Glomerular visceral epithelial cell (primary cell): ENCODE measurements at regions not wholly inside any gene's neighbourhood (a gene's known extent, or its start where the extent isn't known, plus 50 kb on each side); places are given as distances from the start of the nearest gene placed in this dataset.
"Not testable (repeated sequence)": the region's sequence is repeated elsewhere in the genome, so short reads cannot be mapped to it uniquely, and the experiment has no call there.

ENCODE experiments used
- DNase-seq: peaks from one replicate; pipeline ENCODE4 v3.0.0-alpha.2; 2016; ENCODE audit errors: extremely low spot score

DNA sequence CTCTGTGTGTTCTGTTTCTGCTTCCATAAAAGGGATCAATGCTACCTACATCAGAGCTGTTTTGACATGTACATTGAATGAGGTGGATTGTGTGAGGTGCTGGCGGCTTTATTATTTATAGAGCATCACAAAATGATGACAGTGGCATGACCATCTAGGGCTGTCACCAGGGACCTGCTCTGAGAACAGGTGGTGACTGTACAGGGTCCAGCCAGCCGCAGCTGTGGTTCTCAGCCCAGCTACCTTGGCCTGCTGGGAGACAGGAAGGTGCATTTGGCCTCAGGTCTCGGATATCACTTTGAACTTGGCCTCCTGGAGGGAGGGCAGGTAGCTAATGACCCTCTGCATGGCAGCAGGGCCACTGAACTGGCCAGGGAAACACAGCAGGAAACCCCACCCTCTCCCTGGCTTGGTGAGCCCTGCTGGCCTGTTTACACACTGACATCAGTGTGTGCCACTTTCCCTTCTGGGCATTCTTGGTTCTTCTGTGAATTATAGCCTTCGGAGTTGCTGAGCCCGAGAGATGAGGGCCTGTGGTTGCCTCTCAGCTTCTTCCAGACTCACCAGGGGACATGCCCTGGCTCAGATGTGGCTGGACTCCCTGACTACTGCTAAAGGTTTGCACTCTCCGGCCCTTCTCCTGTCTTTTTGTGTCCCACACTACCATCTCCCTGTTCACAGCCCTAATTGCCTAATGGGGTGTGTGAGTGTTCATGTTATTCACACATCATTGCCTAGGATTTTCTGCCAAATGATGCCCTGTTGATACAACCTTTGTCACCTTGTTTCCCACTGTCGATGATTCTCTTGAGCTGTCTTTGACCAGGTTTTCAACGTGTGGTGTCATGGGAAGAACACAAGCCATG is 109.2 kb upstream of the RAB12 start:
- DNase-seq = no peak

DNA sequence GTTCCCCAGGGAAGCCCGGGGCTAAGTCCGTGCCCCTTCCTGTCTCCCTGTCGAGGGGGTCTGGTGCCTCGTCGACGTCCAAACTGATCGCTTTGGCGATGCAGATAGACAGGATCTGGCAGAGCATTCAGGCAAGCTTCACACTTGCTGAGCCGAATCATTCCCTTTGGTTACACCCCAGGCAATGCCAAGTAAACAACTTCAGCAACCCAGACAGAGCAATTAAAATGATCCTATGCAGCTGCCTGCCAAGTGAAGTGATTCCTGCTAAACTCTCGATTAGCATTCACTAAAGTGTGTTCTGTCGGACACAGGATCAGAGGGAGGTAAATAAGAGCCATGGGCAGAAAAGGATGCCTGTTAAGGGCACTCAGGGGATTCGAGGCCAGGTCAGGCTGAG is 108.2 kb upstream of the RAB12 start:
- no peak for DNase-seq

DNA sequence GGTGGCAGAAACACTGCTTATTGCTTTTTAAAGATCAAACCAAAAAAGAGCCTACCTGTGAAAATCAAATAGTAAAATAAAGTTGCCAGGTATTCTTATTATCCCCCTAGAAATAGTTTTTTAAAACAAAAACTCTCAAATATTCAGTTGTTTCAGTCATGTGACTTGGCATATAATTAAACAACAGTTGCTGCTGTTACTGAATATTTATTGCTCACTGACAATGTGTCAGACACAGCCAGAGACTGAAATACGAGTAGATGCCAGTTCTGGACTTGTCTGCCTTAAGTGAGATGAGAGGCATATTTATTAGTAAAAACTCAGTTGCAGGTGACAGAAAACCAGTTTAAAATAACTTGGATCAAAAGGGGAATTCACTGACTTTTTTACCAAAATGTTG is 106.0 kb upstream of the RAB12 start:
- DNase-seq = no peak

DNA sequence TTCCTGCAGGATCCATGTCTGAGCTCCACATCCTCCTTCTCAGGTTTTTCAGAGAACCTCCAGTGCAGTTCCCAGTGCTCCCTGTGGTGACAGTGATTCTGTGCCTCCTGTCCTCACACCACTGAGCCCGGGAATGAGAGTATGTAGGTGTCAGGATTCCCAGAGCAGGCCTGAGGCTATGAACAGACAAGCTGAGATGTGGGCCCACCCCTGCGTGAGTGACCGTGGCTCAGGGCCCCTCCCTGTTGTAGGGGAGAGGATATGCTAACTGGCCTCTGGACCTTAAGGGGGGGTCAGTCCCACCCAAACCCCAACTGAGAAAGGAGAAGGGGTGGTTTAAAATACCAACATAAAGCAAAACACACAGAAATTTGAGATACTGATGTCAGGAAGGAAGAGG is 104.8 kb upstream of the RAB12 start:
- DNase-seq = no peak

DNA sequence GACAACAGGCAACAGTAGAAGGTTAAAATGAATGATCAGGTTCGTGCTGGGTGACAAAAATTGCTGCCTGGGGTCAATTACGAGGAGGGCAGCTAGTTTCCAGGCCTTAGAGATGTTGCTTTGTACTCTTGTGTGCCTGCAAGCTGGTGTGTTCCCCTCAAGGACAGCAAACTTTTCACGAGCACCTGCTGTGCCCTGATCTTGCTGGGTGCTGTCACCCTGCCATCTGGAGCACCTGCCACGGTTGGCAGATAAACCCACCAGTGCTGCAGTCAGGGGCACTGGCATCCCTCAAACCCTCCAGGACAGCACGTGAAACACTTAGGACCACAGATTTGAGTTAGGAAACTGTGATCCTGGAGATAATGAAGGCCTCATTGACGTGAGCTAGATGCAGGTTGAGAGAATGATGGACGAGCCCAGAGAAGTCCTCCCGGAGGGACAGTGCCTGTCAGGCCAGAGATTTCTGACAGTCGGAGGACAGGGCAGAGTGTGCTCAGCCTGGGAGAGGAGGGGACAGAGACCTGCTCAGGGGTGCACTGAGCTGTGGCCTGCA is 104.3 kb upstream of the RAB12 start:
- DNase-seq = no peak

DNA sequence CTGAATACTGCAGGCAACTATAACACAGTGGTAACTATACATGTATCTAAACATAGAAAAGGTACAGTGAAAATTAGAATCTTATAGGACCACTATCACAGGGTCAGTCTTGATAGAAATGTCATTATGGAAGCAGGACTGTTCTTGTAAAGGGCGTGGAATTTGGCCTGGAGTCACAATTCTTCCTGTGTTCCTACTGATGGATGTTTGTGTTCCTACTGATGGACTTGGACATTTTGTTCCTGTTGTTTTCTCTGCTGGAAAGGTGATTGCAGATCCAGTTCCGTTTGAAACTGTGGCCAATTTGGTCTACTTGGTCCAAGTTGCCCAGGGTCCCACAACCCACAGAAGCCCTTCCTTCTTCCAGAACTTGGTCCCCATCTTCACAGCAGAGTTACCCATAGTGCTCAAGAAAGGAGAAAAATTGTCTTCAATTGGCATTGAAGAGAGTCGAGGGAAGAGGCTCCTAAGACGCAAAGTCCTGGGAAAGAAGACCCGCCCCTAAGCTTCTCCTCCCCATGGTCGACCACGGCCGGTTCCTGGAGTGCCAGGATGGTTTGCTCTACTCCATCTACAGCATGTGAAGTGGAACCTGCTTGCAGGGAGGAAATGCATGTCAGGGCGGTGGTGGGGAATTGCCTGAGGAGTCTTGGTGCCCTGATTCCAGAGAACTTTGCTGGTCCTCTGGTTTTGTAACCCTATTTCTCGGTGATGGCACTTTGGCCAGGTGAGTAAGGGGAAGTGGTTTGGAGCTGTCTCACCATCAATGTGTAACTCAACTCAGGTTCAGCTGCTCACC is 102.8 kb upstream of the RAB12 start:
- DNase-seq = no peak

DNA sequence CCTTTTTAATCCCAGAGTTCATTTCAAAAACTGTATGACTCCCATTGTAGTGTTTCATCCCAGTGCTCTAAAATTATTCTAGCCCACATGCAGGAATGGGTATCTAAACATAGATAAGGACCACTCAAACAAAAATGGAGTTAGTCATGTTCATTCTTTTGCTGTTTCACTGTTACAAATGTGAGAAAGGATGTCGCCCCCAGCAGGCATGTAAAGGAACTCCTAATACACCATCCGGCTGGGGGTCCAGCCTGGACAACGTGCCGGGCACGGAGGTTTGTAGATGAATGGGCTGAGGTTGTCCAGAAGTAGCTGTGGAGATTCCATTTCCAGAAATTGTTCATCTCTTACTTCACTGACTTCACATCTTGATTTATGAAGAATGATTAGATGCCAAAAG is 101.9 kb upstream of the RAB12 start:
- DNase-seq = no peak

DNA sequence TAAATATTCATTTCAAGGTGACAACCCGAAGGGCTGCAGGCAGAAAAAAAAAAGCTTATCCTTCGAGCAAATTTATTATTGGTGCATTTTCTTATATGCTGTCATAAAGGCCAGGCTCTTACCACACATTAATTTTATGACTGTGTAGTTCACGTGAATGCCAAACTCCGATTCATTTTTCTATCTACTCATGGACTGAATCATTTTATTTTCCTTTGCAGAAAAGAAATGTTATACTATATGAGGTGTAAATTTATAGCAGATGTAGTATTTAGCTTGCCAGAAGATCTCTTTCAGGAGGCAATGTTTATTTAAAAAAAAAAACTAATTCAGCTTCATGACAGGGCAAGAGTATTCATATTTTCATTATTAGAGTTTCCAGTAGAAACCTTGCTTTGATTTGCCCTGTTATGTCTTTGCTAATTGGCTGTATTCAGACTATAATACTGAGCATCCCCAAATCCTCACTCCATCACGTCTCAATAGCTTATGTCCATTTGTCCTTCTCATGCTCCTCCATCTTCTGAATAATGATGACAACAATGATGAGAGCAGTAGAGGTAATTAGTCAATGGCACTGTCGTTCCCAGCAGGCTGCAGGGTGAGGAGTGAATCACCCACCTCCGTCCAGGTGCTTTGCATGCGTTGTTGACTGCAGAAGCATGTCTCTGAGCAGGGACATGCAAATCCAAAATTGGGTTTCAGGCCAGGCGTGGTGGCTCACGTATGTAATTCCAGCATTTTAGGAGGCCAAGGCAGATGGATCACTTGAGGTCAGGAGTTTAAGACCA is 101.1 kb upstream of the RAB12 start:
- no peak for DNase-seq

DNA sequence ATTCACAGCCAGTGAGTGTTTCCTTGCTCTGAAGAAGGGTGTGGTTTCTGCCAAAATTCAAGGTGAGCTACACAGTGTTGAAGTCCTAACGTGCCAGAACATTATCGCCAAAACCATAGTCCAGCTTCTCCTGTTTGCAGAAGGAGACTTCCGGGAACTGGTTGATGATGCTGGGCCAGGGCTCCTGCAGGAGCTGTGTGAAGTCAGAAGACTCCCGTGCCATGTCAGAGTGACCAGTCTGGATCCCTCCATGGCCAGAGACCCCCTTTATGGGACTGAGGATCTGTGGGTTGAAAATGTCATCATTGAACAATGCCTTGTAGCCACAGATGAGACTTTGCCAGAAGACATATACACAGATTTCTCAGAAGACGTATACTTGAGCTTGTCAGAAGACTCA is 96.0 kb upstream of the RAB12 start:
- no peak for DNase-seq

DNA sequence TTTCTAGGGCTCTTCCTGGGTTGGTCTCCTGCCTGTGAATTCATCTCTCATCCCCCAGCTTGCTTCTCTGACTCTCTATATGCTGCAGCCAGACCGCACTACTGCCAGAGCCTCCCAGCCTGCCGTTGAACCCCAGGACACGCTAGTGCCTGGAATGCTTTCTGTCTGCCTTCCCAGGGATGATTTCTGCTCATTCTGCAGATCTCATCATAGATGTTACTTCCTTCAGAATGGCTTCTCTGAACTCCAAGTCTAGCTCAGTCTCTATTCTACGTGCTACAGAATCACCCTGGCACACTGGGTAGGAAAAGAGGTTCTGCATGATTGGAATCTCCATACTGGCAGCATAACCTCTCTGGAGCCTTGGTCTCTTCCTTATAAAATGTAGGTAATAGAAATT is 94.8 kb upstream of the RAB12 start:
- DNase-seq = no peak

DNA sequence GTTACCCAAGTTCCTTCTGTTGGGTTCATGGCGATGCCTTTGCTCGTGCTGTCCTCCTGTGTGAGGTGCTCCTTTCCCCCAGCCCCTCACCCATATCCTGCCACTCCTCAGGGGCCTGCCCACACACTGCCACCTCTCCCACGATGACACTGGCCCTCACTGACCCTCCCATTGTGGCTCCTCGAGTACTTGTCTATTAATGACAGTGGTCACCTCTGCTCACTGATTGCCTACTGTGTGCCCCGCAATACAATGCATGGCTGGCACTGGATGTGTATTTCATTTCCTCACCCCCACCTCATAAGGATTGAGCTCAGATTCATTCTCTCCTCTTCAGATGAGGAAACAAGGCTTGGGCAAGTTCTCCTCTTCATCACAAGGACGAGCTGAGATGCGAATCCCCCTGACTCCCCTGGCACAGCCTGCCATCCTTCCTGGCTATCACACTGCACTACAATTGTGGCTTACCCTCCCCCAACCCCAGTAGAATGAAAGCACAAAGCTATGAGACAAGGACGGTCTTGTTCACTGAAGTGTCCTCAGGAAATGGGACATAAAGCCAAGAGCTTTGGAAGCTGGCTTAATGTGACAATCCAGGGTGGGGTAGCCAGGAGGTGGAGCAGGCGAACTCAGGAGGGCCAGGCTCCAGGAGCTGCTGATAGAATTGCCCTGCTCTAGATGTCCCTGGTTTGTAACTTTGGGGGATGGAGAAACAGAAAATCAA is 93.9 kb upstream of the RAB12 start:
- DNase-seq = no peak

DNA sequence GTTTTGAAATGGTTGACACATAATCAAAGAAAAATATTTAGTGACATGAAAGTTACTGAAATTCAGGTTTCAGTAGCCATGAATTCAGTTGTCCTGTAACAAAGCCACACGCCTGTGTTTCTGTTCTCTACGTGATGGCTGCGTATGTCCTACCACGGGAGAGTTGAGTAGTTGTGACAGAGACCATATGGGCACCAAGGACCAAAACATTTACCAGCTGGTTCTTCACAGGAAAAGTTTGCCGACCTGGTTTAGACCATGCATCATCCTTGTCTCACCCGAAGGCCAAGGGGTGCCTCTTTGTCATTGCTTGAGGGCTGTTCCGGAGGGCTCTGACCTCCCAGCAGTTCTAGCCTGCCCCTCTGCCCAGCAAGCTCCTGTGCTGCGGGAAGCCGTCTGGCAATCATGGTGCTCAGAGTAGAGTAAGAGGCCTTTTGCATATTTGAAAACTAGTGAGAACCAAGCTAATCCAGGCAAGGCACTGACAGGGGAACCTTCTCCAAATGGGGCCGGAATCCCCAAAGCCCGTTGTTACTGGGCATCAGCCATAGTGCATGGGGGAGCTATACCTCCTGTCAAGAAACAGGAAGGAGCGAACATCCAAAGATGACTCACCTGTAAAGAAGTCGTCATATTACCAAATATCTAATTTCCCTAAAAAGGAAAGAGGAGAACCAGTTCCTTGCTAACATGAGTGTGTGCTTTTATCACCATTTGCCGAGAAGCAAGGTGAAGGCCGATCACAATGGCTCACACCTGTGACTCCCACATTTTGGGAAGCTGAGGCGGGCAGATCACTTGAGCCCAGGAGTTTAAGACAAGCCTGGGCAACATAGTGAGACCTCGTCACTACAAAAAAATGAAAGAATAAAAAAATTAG is 92.6 kb upstream of the RAB12 start:
- DNase-seq = no peak

DNA sequence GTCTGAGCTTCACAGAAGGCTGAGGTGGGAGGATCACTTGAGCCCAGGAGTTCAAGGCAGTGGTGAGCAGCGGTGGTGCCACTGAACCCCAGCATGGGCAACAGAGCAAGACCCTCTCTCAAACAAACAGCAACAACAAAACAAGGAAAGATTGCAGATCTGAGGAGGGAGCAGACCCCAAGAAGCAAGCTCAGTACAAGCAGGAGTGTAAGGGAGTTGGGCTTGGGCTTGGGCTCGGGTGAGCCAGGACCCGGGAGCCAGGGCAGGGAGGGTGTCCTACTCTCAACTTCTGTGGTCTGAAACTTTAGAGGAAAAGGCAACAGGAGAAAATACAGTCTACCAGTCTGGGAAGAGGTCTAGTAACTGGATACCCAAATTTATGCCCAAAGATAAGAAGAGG is 92.0 kb upstream of the RAB12 start:
- no peak for DNase-seq

DNA sequence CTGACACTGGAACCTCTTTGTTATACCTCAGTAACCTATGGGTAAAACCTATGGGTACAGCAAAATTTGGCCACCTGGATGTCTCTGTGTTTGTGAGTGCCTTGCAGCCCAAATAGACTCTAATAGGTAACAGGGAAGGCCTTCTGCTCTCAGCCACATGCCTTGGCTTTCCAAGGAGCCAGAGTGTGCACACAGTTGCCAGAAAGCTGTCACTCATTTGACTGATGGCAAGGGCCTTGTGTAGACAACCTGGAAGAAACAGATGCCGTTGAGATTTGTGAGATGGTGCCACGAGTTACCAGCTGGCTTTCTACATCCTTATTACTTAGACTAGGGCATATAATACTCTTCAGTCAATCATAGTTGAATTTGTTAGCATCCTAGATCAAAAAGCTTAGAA is 90.1 kb upstream of the RAB12 start:
- no peak for DNase-seq

DNA sequence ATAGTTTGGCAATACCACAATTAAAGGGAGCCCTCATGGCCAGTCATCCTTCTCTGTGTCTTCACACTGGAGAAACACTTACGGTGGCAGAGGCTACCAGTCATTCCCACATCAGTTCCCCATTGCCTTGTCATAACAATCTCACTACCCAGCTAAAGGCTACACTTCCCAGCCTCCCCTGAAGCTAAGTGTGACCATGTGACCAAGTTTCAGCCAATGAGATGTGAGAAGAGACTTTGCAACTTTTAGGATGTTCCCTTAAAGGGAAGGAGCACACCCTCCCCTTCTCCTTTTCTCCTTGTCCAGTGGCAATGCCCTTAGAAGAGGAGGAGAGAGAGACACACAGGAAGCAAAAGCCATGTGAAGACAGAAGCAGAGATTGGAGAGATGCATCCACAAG is 89.0 kb upstream of the RAB12 start:
- DNase-seq = no peak

DNA sequence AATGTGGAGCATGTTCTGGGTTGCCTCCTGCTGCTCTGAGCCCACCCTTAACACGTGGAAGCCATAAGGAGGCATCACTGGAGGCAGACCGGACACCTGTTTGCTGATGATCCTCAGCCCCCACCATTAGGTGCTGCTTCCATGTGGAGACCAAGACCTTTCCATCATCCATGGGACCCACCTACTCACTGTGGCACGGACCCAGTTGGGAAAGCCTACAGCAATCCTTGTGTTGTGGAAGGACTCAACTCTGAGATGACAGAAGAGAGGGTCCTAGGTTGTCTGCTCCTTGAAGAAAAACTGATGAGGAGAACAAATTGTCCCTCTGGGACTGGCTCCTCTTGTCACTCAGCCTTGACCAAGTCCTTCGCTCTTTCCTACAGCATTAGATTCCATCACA is 86.5 kb upstream of the RAB12 start:
- no peak for DNase-seq

DNA sequence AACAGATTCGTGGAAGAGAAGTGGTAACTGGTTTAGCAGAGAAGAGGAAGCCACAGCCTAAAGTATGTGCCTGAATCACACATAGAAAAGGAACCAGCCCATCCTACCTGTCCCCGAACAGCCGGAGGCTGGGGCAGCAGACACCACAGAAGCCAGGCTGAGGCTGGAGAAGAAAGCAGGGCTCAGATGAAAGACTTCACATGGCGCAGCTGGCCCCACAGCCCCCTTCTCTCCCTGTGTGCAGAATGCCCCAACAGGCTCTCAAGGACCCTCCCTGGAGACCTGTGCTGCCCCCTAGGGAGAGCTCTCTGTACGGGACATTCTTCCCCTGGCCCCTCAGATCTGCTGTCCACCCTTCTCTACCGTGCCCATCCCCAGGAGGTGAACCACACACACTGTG is 83.5 kb upstream of the RAB12 start:
- DNase-seq = no peak

DNA sequence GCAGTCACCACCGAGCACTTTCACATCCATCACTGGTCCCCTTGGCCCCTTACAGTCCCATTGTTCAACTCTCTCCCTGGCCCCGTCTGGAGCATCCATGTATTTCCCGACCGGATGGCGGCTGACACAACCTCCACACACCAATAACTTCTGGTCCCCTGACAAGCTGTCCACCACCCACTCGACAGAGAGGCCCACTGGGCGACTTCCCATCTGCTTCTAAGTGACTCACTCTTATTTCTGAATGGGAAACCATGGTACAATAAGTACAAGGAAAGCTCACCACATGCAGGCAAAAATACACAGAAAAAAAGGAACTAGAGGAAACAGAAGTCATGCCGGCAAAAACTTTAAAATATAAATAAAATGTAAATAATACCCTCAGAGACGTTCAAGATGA is 82.9 kb upstream of the RAB12 start:
- no peak for DNase-seq

DNA sequence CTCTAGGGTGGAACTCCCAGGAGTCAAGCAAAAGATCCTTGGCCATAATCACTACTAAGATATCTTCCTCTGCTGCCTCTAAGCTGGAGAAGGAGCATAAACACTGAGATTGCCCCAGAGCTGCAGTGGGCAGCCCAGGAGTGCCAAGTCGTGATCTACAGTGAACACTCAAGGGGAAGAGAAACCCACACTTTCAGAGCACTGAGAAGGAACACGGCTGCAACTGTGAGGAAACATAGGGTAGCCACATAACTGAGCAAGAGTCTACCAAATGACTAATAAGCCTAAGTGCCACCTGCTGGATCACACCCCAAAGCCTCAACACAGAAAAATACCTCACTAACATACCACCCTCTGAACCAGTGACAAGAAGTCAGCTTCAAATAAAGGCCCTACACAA is 79.6 kb upstream of the RAB12 start:
- DNase-seq = no peak

DNA sequence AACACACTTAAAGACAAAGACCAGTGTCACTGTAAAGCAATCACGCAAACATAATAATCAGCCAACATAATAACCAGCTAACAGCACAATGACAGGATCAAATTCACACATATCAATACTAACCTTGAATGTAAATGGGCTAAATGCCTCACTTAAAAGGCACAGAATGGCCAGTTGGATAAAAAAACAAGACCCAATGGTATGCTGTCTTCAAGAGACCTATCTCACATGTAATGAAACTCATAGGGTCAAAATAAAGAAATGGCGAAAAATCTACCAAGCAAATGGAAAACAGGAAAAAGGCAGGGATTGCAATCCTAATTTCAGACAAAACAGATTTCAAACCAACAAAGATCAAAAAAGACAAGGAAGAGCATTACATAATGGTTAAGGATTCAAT is 78.2 kb upstream of the RAB12 start:
- DNase-seq = not testable (repeated sequence)

DNA sequence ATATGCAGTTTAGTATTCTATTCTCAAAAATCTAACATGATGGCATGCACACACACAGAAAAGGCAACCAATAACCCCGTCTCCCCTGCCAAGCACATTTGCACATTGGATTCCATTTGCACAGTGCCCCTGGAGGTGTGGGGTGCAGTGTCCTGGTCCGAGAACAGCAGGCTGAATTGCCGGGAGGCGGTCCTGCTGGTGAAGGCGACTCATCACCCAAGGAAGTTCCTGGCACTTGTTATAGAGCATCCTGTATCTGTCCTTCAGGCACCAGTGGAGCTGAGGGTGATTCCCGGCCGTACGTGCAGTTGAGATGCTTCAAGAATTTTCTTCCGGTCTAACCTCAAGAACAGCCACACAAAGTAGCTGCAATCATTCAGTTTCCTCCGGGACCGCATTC is 73.0 kb upstream of the RAB12 start:
- peak; percentile 49 for DNase-seq
